Panc1 (cell line): ENCODE measurements at regions not wholly inside any gene's neighbourhood (a gene's known extent, or its start where the extent isn't known, plus 50 kb on each side); places are given as distances from the start of the nearest gene placed in this dataset.

ENCODE experiments used
- CTCF ChIP-seq: fragments of 450-650 bp; IDR thresholded peaks from 2 replicates; pipeline ENCODE4 v1.5.1; 2017; ENCODE audit warnings: mild to moderate bottlenecking
- POLR2AphosphoS5 ChIP-seq: IDR thresholded peaks from 2 replicates; pipeline ENCODE4 v1.6.1; 2012; ENCODE audit warnings: mild to moderate bottlenecking, low read depth, low read length, moderate library complexity
- REST ChIP-seq, 2 experiments: IDR thresholded peaks; 2 replicates each; pipeline ENCODE4 v1.6.1; 2011 to 2012; ENCODE audit warnings: low read depth in 2 of 2, control low read depth in 1 of 2, low read length in 1 of 2, mild to moderate bottlenecking in 1 of 2, moderate library complexity in 1 of 2; ENCODE audit not compliant: insufficient read depth in 1 of 2
- SIN3A ChIP-seq: IDR thresholded peaks from 2 replicates; pipeline ENCODE4 v1.6.1; 2012; ENCODE audit warnings: low read depth, mild to moderate bottlenecking, low read length, moderate library complexity, borderline replicate concordance; ENCODE audit not compliant: insufficient read depth
- TCF7L2 ChIP-seq: IDR thresholded peaks from 2 replicates; pipeline ENCODE4 v1.6.1; 2011; ENCODE audit warnings: mild to moderate bottlenecking, low read depth, low read length, inconsistent platforms

- TF ChIP-seq CTCF (no peak), TCF7L2 (no peak), REST (IDR thresholded peaks at IDR 0.05; ENCODE audit: insufficient read depth in 1 of 2, low read depth in 2 of 2, low read length in 1 of 2) (no peak), POLR2AphosphoS5 (no peak), SIN3A (no peak)
Observed at GRCh38 chr6:23021487-23021886, 452.1 kb downstream of the HDGFL1 start.
